Ishikawa (cell line): ENCODE measurements at regions not wholly inside any gene's neighbourhood (a gene's known extent, or its start where the extent isn't known, plus 50 kb on each side); places are given as distances from the start of the nearest gene placed in this dataset.

Experiments used
- CREB1 ChIP-seq: IDR thresholded peaks from 2 replicates; pipeline ENCODE4 v1.6.1; 2012; ENCODE audit warnings: low read depth
- EP300 ChIP-seq: IDR thresholded peaks from 2 replicates; pipeline ENCODE4 v1.6.1; 2012; ENCODE audit warnings: borderline replicate concordance
- FOXM1 ChIP-seq: IDR thresholded peaks from 2 replicates; pipeline ENCODE4 v1.6.1; 2012; ENCODE audit warnings: low read depth, borderline replicate concordance
- REST ChIP-seq: IDR thresholded peaks from 2 replicates; pipeline ENCODE4 v1.6.1; 2012; ENCODE audit warnings: low read depth, mild to moderate bottlenecking
- USF1 ChIP-seq: IDR thresholded peaks from 2 replicates; pipeline ENCODE4 v1.6.1; 2012
- YY1 ChIP-seq: IDR thresholded peaks from 2 replicates; pipeline ENCODE4 v1.6.1; 2012; ENCODE audit warnings: low read depth

- TF ChIP-seq REST (no peak), YY1 (no peak), EP300 (no peak), USF1 (no peak), CREB1 (no peak), FOXM1 (no peak)
Observed at GRCh38 chr6:91852252-91852651, 1265.4 kb upstream of the MAP3K7 start.
